ENCODE measurements at regions not wholly inside any gene's neighbourhood (a gene's known extent, or its start where the extent isn't known, plus 50 kb on each side); places are given as distances from the start of the nearest gene placed in this dataset.

- H3K4me1 Mint-ChIP-seq (ENCODE audit: low read depth, unreplicated experiment), result no peaks in the 10 kb centered on the region
- H3K27ac Mint-ChIP-seq (ENCODE audit: unreplicated experiment), result no peak overlapping the region
- Histone ChIP-seq H3K27me3 (replicated peaks; ENCODE audit: control insufficient read depth, insufficient read depth, low read length) (no peaks in the 10 kb centered on the region), H3K36me3 (ENCODE audit: control insufficient read depth, insufficient read depth, low read length) (no peaks in the 10 kb centered on the region), H3K9me3 (peaks cover 5% of the 10 kb centered on the region; the same call in 1 of the 2 replicates), H3K4me3 (ENCODE audit: low read depth, low read length) (no peak overlapping the region), H3K4me1 (no peaks in the 10 kb centered on the region)
- BruUV-seq (replicated peaks), result no TSS peak
- POLR2A ChIA-PET, result no interaction called here
- CTCF ChIA-PET, result no interaction called here
- TF ChIP-seq, protein P1, sequence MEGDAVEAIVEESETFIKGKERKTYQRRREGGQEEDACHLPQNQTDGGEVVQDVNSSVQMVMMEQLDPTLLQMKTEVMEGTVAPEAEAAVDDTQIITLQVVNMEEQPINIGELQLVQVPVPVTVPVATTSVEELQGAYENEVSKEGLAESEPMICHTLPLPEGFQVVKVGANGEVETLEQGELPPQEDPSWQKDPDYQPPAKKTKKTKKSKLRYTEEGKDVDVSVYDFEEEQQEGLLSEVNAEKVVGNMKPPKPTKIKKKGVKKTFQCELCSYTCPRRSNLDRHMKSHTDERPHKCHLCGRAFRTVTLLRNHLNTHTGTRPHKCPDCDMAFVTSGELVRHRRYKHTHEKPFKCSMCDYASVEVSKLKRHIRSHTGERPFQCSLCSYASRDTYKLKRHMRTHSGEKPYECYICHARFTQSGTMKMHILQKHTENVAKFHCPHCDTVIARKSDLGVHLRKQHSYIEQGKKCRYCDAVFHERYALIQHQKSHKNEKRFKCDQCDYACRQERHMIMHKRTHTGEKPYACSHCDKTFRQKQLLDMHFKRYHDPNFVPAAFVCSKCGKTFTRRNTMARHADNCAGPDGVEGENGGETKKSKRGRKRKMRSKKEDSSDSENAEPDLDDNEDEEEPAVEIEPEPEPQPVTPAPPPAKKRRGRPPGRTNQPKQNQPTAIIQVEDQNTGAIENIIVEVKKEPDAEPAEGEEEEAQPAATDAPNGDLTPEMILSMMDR (IDR thresholded peaks at IDR 0.05; ENCODE audit: insufficient read depth in 1 of 2, low read depth in 1 of 2, low read length in 1 of 2, severe bottlenecking in 1 of 2, unreplicated experiment in 1 of 2), result no peak
- no peaks in the 10 kb centered on the region for H3K36me3 Mint-ChIP-seq (ENCODE audit: insufficient read depth, unreplicated experiment)
- no peak overlapping the region for H3K4me3 Mint-ChIP-seq (ENCODE audit: unreplicated experiment)
- H3K27me3 Mint-ChIP-seq (ENCODE audit: insufficient read depth, unreplicated experiment), result no peaks in the 10 kb centered on the region
- H3K9me3 Mint-ChIP-seq (ENCODE audit: unreplicated experiment), result peaks cover 24% of the 10 kb centered on the region
- DNase-seq, result no peak
- intact Hi-C loops (cut with micrococcal nuclease; ENCODE audit: unreplicated experiment), result no loop called here
These were observed 878.8 kb downstream of the RNF144A start for GRCh38 chr2:7795778-7796563.

- CTCF ChIA-PET, result no interaction called here
- Histone ChIP-seq H3K36me3 (ENCODE audit: control insufficient read depth, insufficient read depth, low read length) (no peaks in the 10 kb centered on the region), H3K27me3 (replicated peaks; ENCODE audit: control insufficient read depth, insufficient read depth, low read length) (no peaks in the 10 kb centered on the region), H3K4me1 (no peaks in the 10 kb centered on the region), H3K4me3 (ENCODE audit: low read depth, low read length) (no peak overlapping the region), H3K9me3 (peaks cover 21% of the 10 kb centered on the region)
- Mint-ChIP-seq H3K4me3 (ENCODE audit: unreplicated experiment) (no peak overlapping the region), H3K36me3 (ENCODE audit: insufficient read depth, unreplicated experiment) (no peaks in the 10 kb centered on the region), H3K4me1 (ENCODE audit: low read depth, unreplicated experiment) (no peaks in the 10 kb centered on the region), H3K9me3 (ENCODE audit: unreplicated experiment) (peaks cover 43% of the 10 kb centered on the region), H3K27me3 (ENCODE audit: insufficient read depth, unreplicated experiment) (no peaks in the 10 kb centered on the region), H3K27ac (ENCODE audit: unreplicated experiment) (no peak overlapping the region)
- POLR2A ChIA-PET, result no interaction called here
- BruUV-seq (replicated peaks), result no TSS peak
- TF ChIP-seq, protein P1 (IDR thresholded peaks at IDR 0.05; ENCODE audit: insufficient read depth in 1 of 2, low read depth in 1 of 2, low read length in 1 of 2, severe bottlenecking in 1 of 2, unreplicated experiment in 1 of 2), result no peak
- no peak for DNase-seq
- intact Hi-C loops (cut with micrococcal nuclease; ENCODE audit: unreplicated experiment), result no loop called here
These were observed 881.8 kb upstream of the ID2 start for GRCh38 chr2:7800031-7800430.

DNA sequence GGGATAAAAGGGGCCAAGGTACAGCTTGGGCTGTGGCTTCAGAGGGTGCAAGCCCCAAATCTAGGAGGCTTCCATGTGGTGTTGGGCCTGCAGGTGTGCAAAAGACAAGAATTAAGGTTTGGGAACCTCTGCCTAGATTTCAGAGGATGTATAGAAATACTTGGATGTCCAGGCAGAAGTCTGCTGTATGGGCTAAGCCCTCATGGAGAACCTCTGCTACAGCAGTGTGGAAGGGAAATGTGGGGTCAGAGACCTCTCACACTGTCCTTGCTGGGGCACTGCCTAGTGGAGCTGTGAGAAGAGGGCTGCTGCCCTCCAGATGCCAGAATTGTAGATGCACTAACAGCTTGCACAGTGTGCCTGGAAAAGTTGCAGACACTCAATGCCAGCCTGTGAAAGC lies 880.6 kb upstream of the ID2 start:
- no TSS peak for BruUV-seq (replicated peaks)
- Histone ChIP-seq H3K36me3 (ENCODE audit: control insufficient read depth, insufficient read depth, low read length) (no peaks in the 10 kb centered on the region), H3K27me3 (replicated peaks; ENCODE audit: control insufficient read depth, insufficient read depth, low read length) (no peaks in the 10 kb centered on the region), H3K4me3 (ENCODE audit: low read depth, low read length) (no peak overlapping the region), H3K4me1 (no peaks in the 10 kb centered on the region), H3K9me3 (peaks cover 21% of the 10 kb centered on the region)
- ChIA-PET CTCF (no interaction called here), POLR2A (no interaction called here)
- Mint-ChIP-seq H3K27ac (ENCODE audit: unreplicated experiment) (no peak overlapping the region), H3K27me3 (ENCODE audit: insufficient read depth, unreplicated experiment) (no peaks in the 10 kb centered on the region), H3K4me3 (ENCODE audit: unreplicated experiment) (no peak overlapping the region), H3K4me1 (ENCODE audit: low read depth, unreplicated experiment) (no peaks in the 10 kb centered on the region), H3K9me3 (ENCODE audit: unreplicated experiment) (peaks cover 47% of the 10 kb centered on the region), H3K36me3 (ENCODE audit: insufficient read depth, unreplicated experiment) (no peaks in the 10 kb centered on the region)
- intact Hi-C loops (cut with micrococcal nuclease; ENCODE audit: unreplicated experiment), result no loop called here
- TF ChIP-seq, protein P1 (IDR thresholded peaks at IDR 0.05; ENCODE audit: insufficient read depth in 1 of 2, low read depth in 1 of 2, low read length in 1 of 2, severe bottlenecking in 1 of 2, unreplicated experiment in 1 of 2), result no peak
- DNase-seq, result no peak

All from Caco-2 (cell line).